ENCODE measurements at regions not wholly inside any gene's neighbourhood (a gene's known extent, or its start where the extent isn't known, plus 50 kb on each side); places are given as distances from the start of the nearest gene placed in this dataset.

DNA sequence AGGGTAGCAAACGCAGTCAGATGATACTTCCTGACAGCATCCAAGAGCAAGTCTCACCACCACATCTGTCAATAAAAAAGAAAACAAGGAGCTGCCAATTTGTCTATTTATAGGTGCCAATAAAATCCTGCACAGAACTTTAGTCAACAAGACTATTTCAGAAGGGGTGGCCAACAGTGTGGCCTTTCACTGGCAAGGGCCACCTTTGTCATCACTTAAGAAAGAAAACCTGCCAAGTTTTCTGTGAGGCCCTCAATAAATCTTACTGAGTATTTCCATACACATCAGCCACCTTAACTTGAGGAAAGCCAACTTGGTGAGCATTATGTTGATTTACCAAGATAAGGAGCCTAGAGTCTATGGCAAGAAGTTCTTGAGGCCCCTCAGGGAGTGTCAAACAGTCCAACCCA lies 312.3 kb downstream of the ENC1 start:
- H3K9ac ChIP-seq (ENCODE audit: low read length in 3 of 3), result no peak overlapping the region
- H3K27me3 ChIP-seq (ENCODE audit: control insufficient read depth, insufficient read depth, low read length), result no peaks in the 10 kb centered on the region
- H3K4me1 ChIP-seq (ENCODE audit: control insufficient read depth in 2 of 3, insufficient read depth in 2 of 3, low read depth in 1 of 3, low read length in 3 of 3), result no peaks in the 10 kb centered on the region
- DNase-seq (no peak), FAIRE-seq (no peak)
- no peak overlapping the region for H3K4me3 ChIP-seq (ENCODE audit: low read length in 3 of 3)
- TF ChIP-seq, protein P1, sequence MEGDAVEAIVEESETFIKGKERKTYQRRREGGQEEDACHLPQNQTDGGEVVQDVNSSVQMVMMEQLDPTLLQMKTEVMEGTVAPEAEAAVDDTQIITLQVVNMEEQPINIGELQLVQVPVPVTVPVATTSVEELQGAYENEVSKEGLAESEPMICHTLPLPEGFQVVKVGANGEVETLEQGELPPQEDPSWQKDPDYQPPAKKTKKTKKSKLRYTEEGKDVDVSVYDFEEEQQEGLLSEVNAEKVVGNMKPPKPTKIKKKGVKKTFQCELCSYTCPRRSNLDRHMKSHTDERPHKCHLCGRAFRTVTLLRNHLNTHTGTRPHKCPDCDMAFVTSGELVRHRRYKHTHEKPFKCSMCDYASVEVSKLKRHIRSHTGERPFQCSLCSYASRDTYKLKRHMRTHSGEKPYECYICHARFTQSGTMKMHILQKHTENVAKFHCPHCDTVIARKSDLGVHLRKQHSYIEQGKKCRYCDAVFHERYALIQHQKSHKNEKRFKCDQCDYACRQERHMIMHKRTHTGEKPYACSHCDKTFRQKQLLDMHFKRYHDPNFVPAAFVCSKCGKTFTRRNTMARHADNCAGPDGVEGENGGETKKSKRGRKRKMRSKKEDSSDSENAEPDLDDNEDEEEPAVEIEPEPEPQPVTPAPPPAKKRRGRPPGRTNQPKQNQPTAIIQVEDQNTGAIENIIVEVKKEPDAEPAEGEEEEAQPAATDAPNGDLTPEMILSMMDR (IDR thresholded peaks at IDR 0.05; ENCODE audit: borderline replicate concordance, extremely low read depth, insufficient read depth), result no peak
- intact Hi-C loops (cut with DNase I), result no loop called here
- no peaks in the 10 kb centered on the region for H3K9me3 ChIP-seq (ENCODE audit: control insufficient read depth in 2 of 3, insufficient read depth in 1 of 3, low read length in 3 of 3)
- no peaks in the 10 kb centered on the region for H3K36me3 ChIP-seq (ENCODE audit: control insufficient read depth in 2 of 3, insufficient read depth in 3 of 3, low read length in 3 of 3)
- H3K27ac ChIP-seq (ENCODE audit: low read depth in 2 of 2, low read length in 2 of 2), result no peak overlapping the region

DNA sequence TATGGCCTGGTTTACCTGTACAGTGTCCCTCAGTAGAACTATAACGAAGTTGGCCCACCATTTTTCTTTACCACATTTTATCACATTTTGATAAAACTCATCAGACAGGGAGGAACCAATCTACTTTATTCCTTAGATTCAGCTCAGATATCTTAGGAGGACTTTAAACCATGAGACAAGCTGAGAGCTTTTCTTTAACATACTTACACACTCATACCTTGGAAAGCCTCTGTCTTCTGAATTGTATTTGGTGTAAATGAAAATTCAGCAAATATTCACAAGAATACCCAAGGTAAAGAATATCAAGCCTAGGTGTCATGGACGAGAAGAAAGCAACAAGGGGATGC lies 313.2 kb downstream of the ENC1 start:
- Histone ChIP-seq H3K9ac (ENCODE audit: low read length in 3 of 3) (no peak overlapping the region), H3K27ac (ENCODE audit: low read depth in 2 of 2, low read length in 2 of 2) (no peak overlapping the region), H3K9me3 (ENCODE audit: control insufficient read depth in 2 of 3, insufficient read depth in 1 of 3, low read length in 3 of 3) (no peaks in the 10 kb centered on the region)

DNA sequence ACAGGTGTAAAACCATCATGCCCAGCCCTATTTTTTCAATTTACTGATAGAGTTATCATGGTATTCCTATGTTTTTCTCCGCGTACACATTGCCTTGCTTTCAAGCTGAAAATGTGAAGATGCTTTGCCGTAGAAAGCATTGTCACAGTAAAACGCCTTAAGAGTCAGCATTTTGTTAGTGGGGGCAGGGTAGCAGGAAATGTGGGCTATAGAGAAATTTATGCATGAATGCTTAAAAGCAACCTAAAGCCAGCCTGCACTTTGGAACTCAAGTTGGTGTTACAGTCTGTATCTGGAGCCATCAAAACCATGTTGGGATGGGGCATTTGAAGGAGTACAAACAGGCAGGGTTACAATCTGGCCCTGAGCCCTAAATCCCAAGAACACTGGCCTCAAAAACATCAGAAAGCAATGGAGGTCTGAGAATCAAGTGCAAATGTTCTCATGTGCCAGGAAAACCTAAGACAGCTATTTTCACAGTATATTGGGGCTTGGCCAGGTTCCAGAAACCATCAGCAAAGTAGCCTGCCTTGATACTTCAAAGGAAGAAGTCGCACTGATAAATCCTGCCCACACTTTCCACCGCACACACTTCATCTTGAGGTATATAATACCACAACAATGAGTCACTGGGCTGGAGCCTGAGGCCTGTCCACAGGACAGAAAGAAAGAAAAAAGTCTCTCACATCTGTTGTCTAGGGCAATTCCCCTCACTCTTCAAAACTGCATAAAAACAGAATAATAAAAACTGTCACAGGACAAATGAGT lies 313.8 kb downstream of the ENC1 start:
- Histone ChIP-seq H3K36me3 (ENCODE audit: control insufficient read depth in 2 of 3, insufficient read depth in 3 of 3, low read length in 3 of 3) (no peaks in the 10 kb centered on the region), H3K9me3 (ENCODE audit: control insufficient read depth in 2 of 3, insufficient read depth in 1 of 3, low read length in 3 of 3) (no peaks in the 10 kb centered on the region), H3K27me3 (ENCODE audit: control insufficient read depth, insufficient read depth, low read length) (no peaks in the 10 kb centered on the region), H3K4me1 (ENCODE audit: control insufficient read depth in 2 of 3, insufficient read depth in 2 of 3, low read depth in 1 of 3, low read length in 3 of 3) (no peaks in the 10 kb centered on the region), H3K4me3 (ENCODE audit: low read length in 3 of 3) (no peak overlapping the region), H3K9ac (ENCODE audit: low read length in 3 of 3) (no peak overlapping the region), H3K27ac (ENCODE audit: low read depth in 2 of 2, low read length in 2 of 2) (no peak overlapping the region)
- peak in 4 of 5 donors; percentile 54 to 85 (median 70) for DNase-seq
- TF ChIP-seq, protein P1 (IDR thresholded peaks at IDR 0.05; ENCODE audit: borderline replicate concordance, extremely low read depth, insufficient read depth), result no peak
- intact Hi-C loops (cut with DNase I), result no loop called here
- FAIRE-seq, result no peak

More for the DNA sequence above, 313.2 kb downstream of the ENC1 start:
- H3K4me1 ChIP-seq (ENCODE audit: control insufficient read depth in 2 of 3, insufficient read depth in 2 of 3, low read depth in 1 of 3, low read length in 3 of 3), result no peaks in the 10 kb centered on the region
- DNase-seq (no peak), FAIRE-seq (no peak)
- intact Hi-C loops (cut with DNase I), result no loop called here
- H3K4me3 ChIP-seq (ENCODE audit: low read length in 3 of 3), result no peak overlapping the region
- TF ChIP-seq, protein P1 (IDR thresholded peaks at IDR 0.05; ENCODE audit: borderline replicate concordance, extremely low read depth, insufficient read depth), result no peak
- H3K27me3 ChIP-seq (ENCODE audit: control insufficient read depth, insufficient read depth, low read length), result no peaks in the 10 kb centered on the region
- H3K36me3 ChIP-seq (ENCODE audit: control insufficient read depth in 2 of 3, insufficient read depth in 3 of 3, low read length in 3 of 3), result no peaks in the 10 kb centered on the region

DNA sequence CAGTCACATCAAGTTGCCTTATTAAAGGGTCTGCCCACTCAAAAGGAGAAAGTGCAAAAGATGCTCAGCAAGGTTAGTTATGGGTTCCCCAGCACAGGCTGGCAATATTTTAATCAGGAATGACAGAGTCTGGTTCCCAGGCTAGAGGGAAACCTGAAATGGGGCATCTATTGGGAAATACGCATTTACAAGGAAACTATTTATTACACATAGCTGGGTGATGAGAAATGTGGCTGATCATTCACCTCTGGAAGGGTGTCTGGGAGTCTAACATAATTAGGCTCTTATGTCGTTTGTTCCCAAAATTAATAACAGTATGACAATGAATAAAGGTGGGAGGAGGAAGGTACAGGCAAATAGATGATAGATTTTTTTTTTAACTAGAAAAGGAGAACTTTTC lies 314.7 kb downstream of the ENC1 start:
- H3K27me3 ChIP-seq (ENCODE audit: control insufficient read depth, insufficient read depth, low read length), result no peaks in the 10 kb centered on the region
- H3K4me1 ChIP-seq (ENCODE audit: control insufficient read depth in 2 of 3, insufficient read depth in 2 of 3, low read depth in 1 of 3, low read length in 3 of 3), result no peaks in the 10 kb centered on the region
- intact Hi-C loops (cut with DNase I), result no loop called here
- no peak for DNase-seq
- no peaks in the 10 kb centered on the region for H3K36me3 ChIP-seq (ENCODE audit: control insufficient read depth in 2 of 3, insufficient read depth in 3 of 3, low read length in 3 of 3)
- TF ChIP-seq, protein P1 (IDR thresholded peaks at IDR 0.05; ENCODE audit: borderline replicate concordance, extremely low read depth, insufficient read depth), result no peak
- FAIRE-seq, result no peak
- no peaks in the 10 kb centered on the region for H3K9me3 ChIP-seq (ENCODE audit: control insufficient read depth in 2 of 3, insufficient read depth in 1 of 3, low read length in 3 of 3)
- no peak overlapping the region for H3K9ac ChIP-seq (ENCODE audit: low read length in 3 of 3)
- H3K27ac ChIP-seq (ENCODE audit: low read depth in 2 of 2, low read length in 2 of 2), result no peak overlapping the region
- H3K4me3 ChIP-seq (ENCODE audit: low read length in 3 of 3), result no peak overlapping the region

Measured in kidney (tissue), 13 donors.